Uterus (tissue), 2 donors: ENCODE measurements at regions not wholly inside any gene's neighbourhood (a gene's known extent, or its start where the extent isn't known, plus 50 kb on each side); places are given as distances from the start of the nearest gene placed in this dataset.

Experiments
- POLR2A ChIP-seq, 2 donors: fragments of 450-650 bp; IDR thresholded peaks; one replicate each; pipeline ENCODE4 v1.6.1; 2016; ENCODE audit warnings: antibody characterized with exemption in 2 of 2, mild to moderate bottlenecking in 1 of 2, moderate library complexity in 1 of 2
- TF ChIP-seq, protein P1 (sequence below), 4 experiments: fragments of 200-600 bp in 2 of 4; fragments of 450-650 bp in 2 of 4; sonication (generic) in 2 of 4; IDR thresholded peaks; one replicate each; pipeline ENCODE4 v1.5.1; 2016 to 2019; ENCODE audit warnings: antibody characterized with exemption in 4 of 4, mild to moderate bottlenecking in 2 of 4, moderate library complexity in 1 of 4

DNA sequence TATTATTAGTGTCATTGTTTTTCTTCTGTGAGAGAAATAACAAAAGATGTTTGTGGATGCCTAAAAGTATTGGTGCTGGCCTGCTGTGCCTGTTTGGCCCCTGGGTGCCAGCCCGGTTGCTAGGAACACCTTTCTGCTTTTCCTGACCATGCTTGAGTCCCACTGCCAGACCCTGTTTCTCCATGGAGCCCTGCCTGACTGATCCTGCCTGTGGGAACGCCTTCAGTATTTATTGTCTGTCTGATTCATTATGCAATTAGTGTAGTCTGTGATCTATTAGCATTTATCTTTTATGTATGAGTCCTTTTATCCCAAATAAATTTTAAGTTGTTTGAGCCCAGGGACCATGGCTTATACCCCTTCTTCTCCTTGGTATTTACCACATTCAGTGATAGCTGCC lies 98.6 kb upstream of the MPPED2 start:
- TF ChIP-seq, protein P1, sequence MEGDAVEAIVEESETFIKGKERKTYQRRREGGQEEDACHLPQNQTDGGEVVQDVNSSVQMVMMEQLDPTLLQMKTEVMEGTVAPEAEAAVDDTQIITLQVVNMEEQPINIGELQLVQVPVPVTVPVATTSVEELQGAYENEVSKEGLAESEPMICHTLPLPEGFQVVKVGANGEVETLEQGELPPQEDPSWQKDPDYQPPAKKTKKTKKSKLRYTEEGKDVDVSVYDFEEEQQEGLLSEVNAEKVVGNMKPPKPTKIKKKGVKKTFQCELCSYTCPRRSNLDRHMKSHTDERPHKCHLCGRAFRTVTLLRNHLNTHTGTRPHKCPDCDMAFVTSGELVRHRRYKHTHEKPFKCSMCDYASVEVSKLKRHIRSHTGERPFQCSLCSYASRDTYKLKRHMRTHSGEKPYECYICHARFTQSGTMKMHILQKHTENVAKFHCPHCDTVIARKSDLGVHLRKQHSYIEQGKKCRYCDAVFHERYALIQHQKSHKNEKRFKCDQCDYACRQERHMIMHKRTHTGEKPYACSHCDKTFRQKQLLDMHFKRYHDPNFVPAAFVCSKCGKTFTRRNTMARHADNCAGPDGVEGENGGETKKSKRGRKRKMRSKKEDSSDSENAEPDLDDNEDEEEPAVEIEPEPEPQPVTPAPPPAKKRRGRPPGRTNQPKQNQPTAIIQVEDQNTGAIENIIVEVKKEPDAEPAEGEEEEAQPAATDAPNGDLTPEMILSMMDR (IDR thresholded peaks at IDR 0.05), result no peak
- no peak for TF ChIP-seq POLR2A (IDR thresholded peaks at IDR 0.05)
